ENCODE measurements at regions not wholly inside any gene's neighbourhood (a gene's known extent, or its start where the extent isn't known, plus 50 kb on each side); places are given as distances from the start of the nearest gene placed in this dataset.

DNA sequence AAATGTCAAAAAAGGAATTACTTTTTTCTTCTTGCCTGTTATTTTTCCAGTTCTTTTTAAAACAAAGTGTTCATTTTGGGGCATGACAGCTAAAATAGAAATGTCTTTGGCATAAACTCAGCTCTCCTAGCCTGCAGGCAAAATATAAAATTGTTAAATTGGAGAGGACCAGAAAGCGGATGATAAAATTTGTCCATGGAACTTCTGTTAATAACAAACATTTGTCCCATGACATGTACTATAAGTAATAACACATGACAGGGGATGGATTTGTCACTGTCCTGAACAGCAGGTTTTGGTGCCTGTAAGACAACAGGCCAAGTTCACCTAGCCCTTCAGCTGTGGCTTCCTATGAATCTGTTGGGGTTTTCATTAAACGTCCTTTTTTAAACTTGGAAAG is 184.0 kb upstream of the TTC29 start:
- TF ChIP-seq ZNF565 (CRISPR knock-in tag; conservative IDR thresholded peaks at IDR 0.05; ENCODE audit: low read depth) (no peak), TCF4 (CRISPR knock-in tag; IDR thresholded peaks at IDR 0.05; ENCODE audit: borderline replicate concordance) (0 out of 2 replicates have a peak, but pooled peaks have one; percentile 14), ESRRG (CRISPR knock-in tag; IDR thresholded peaks at IDR 0.05) (no peak), ARNTL (CRISPR knock-in tag; IDR thresholded peaks at IDR 0.05; ENCODE audit: borderline replicate concordance, low read depth) (no peak)
- TF ChIP-seq, protein P1, sequence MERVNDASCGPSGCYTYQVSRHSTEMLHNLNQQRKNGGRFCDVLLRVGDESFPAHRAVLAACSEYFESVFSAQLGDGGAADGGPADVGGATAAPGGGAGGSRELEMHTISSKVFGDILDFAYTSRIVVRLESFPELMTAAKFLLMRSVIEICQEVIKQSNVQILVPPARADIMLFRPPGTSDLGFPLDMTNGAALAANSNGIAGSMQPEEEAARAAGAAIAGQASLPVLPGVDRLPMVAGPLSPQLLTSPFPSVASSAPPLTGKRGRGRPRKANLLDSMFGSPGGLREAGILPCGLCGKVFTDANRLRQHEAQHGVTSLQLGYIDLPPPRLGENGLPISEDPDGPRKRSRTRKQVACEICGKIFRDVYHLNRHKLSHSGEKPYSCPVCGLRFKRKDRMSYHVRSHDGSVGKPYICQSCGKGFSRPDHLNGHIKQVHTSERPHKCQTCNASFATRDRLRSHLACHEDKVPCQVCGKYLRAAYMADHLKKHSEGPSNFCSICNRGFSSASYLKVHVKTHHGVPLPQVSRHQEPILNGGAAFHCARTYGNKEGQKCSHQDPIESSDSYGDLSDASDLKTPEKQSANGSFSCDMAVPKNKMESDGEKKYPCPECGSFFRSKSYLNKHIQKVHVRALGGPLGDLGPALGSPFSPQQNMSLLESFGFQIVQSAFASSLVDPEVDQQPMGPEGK (CRISPR knock-in tag; IDR thresholded peaks at IDR 0.05; ENCODE audit: borderline replicate concordance): no peak
